T47D (cell line): ENCODE measurements at regions not wholly inside any gene's neighbourhood (a gene's known extent, or its start where the extent isn't known, plus 50 kb on each side); places are given as distances from the start of the nearest gene placed in this dataset.

Experiments used
- DNase-seq, 2 experiments: peaks; one replicate each; pipeline versions ENCODE4 v3.0.0 to v3.0.0-alpha.2; 2011 to 2012; ENCODE audit warnings: low read depth in 1 of 2, low spot score in 1 of 2
- JUND ChIP-seq: IDR thresholded peaks from 2 replicates; pipeline ENCODE4 v1.6.1; 2012; ENCODE audit warnings: low read depth
- in situ Hi-C: cut with HindIII; loops from 2 replicates; pipeline ENCODE4 v1.10.0; 2016; ENCODE audit warnings: low sequenced_read_pairs, low pct_unique_long_range_greater_than_20kb

DNA sequence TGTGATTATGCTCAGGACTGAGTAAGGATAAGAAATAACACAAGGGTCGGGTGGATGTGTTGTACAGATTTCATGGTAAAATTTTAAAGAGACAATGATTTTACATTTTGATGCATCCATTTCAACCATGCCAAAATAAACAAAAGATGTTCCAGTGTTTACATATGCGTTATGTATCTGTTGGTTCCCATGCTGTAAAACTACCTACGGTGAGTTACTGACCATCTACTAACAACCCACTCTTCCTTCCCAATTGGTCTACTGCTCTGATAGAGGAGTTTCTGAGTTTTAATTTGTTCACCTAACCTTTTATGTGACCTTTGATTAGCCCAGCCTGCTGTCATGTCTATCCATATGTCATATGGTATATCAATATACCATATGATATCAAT lies 1697.1 kb downstream of the MAT2B start:
- DNase-seq = no peak
- no peak for TF ChIP-seq JUND
- in situ Hi-C loops = no loop called here

GRCh38 chr5:165209101-165209727 lies 1703.8 kb downstream of the MAT2B start:
- in situ Hi-C loops = no loop called here

DNA sequence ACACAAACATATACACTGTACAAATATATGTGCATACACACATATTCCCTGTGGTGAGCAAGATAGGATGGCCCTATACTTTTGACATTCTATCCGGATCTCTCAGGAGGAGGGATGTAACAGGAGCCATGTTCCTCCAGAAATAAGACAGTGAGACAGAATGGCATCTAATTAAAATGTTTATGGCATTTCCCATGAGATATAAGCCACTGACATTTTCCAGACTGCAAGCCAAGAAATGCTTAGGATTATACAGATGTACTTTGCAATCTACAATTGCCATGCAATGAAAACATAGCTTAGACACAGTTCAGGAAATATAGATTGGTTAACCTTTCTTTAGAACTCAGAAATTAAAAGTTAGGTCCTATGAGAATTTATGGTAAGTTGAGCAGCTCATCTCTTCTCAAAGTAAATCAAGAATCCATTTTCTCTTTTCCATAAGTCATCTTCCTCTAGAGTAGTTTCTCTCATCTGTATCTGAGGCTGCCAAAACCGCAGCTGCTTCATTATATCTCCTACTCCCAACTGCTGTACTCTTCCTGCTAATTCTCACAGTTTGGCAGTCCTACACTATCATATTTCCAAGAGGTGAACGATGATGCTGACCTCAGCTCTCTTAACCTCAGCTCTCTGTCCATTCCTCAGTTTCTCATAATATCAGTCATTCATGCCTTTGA lies 1719.1 kb downstream of the MAT2B start:
- no peak for DNase-seq
- in situ Hi-C loops = no loop called here
- TF ChIP-seq JUND = no peak

More at GRCh38 chr5:165209101-165209727, 1703.8 kb downstream of the MAT2B start:
- DNase-seq = peak in 1 of 2 experiments; percentile 75
- TF ChIP-seq JUND = peak; percentile 79

GRCh38 chr5:165227515-165227914 lies 1722.1 kb downstream of the MAT2B start:
- no peak for TF ChIP-seq JUND
- in situ Hi-C loops = no loop called here
- peak in 1 of 2 experiments; percentile 77 for DNase-seq

- in situ Hi-C loops = no loop called here
- no peak for DNase-seq
- no peak for TF ChIP-seq JUND
Observed at GRCh38 chr5:165228184-165228583, 1722.8 kb downstream of the MAT2B start.

GRCh38 chr5:165231821-165232508 lies 1726.5 kb downstream of the MAT2B start:
- no peak for DNase-seq
- in situ Hi-C loops = no loop called here
- TF ChIP-seq JUND = no peak

- TF ChIP-seq JUND = no peak
- in situ Hi-C loops = no loop called here
- no peak for DNase-seq
Observed at GRCh38 chr5:165232509-165233028, 1727.2 kb downstream of the MAT2B start.

GRCh38 chr5:165241811-165242210 lies 1736.4 kb downstream of the MAT2B start:
- in situ Hi-C loops = no loop called here
- no peak for DNase-seq
- TF ChIP-seq JUND = no peak

DNA sequence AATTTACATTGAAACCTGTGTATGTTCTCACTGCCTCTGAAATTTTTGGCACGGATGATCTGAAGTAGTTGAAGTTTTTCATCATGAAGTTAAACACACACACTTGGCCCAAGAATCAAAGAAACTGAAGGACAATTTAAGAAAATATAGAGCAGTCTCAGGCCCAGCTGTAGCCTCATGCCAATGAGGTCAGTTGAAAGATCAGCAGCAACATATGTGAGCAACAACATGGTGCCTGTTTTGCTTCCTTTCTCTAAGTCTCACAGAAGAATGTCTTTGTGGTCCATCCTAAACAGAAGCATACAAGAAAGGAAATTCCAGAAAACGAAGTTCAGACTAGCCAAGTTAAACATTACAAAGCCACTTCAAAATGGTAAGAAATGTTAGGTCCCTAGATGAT lies 1737.2 kb downstream of the MAT2B start:
- no peak for TF ChIP-seq JUND
- DNase-seq = no peak
- in situ Hi-C loops = no loop called here

- DNase-seq = no peak
- TF ChIP-seq JUND = no peak
- in situ Hi-C loops = no loop called here
Observed at GRCh38 chr5:165244407-165244806, 1739.0 kb downstream of the MAT2B start.

DNA sequence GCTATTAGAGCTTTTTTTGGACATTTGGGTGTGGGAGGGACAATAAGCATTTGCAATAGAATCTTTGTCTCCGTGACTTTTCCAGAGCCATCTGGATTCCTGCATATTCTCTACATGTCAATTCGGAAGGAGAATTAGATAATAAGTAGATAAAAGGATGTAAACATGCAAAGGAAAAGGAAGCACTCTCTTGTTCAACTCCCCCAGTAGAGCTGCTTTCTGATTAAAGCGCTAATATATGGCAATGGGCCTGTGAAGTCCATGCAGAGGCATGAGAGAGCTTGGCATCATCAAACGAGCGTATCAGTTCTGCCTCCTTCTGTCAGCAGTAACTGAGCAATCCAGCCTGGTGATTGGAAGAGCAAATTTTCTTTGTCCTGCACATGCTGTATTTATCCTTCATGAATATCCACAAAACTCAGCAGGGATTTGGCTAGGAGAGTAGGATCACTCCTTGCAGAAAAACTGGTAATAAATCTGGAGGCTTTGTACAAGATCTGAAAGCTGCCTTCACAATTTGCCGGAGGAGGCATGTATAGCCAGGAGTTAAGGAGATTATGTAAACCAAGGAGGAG lies 1752.9 kb downstream of the MAT2B start:
- in situ Hi-C loops = no loop called here
- TF ChIP-seq JUND = no peak
- DNase-seq = no peak

GRCh38 chr5:165260426-165260825 lies 1755.0 kb downstream of the MAT2B start:
- no peak for TF ChIP-seq JUND
- no peak for DNase-seq
- in situ Hi-C loops = no loop called here

DNA sequence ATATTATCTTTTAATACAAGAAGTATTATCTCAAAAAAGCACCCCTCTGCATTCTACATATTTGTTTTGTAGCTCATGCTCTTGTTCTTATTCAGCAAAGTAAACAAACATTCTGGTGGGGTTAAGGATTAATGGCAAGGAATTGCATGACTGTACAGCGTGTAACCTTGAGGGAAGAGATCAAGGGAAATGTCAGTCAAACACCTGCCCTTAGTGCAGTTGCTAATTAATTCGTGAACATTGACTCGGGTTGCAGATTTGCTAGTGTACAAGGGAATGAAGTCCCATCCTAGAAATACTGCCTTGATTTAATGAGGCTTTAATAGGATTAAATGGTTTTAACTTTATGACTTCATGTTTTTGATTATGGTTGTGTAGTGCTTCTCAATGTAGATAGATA lies 1758.1 kb downstream of the MAT2B start:
- DNase-seq = no peak
- no peak for TF ChIP-seq JUND
- in situ Hi-C loops = no loop called here
